OCI-LY3 (cell line): ENCODE measurements at regions not wholly inside any gene's neighbourhood (a gene's known extent, or its start where the extent isn't known, plus 50 kb on each side); places are given as distances from the start of the nearest gene placed in this dataset.

Source experiments
- H2AFZ ChIP-seq: fragments of 200-600, 300-600 bp; shearing (Covaris generic); 2 replicates; pipeline ENCODE4 v1.6.0; 2014; ENCODE audit warnings: antibody characterized with exemption, low read depth, low read length
- H3K27ac ChIP-seq: fragments of 200-600, 300-600 bp; sonication (generic); 2 replicates; pipeline ENCODE4 v1.5.1; 2014; ENCODE audit warnings: mild to moderate bottlenecking, low read length, moderate library complexity, mixed read lengths
- H3K27me3 ChIP-seq: fragments of 200-600, 300-600 bp; sonication (generic); 2 replicates; pipeline ENCODE4 v1.6.1; 2014; ENCODE audit warnings: low read depth, low read length, mixed read lengths
- H3K36me3 ChIP-seq: fragments of 200-600, 300-600 bp; sonication (generic); replicated peaks from 2 replicates; pipeline ENCODE3; 2014; ENCODE audit warnings: low read depth, low read length, mixed read lengths
- H3K4me1 ChIP-seq: fragments of 300-600, 200-600 bp; sonication (generic); 2 replicates; pipeline ENCODE4 v1.6.1; 2014; ENCODE audit warnings: low read length, mixed read lengths
- H3K4me2 ChIP-seq: fragments of 200-600, 300-600 bp; sonication (generic); 2 replicates; pipeline ENCODE4 v1.6.1; 2014; ENCODE audit warnings: low read length, mixed read lengths
- H3K4me3 ChIP-seq: fragments of 300-600, 200-600 bp; sonication (generic); 2 replicates; pipeline ENCODE4 v1.5.1; 2014; ENCODE audit warnings: antibody characterized with exemption, mild to moderate bottlenecking, low read length, moderate library complexity
- H3K79me2 ChIP-seq: fragments of 300-600, 200-600 bp; shearing (Covaris generic); 2 replicates; pipeline ENCODE4 v1.6.1; 2014; ENCODE audit warnings: mild to moderate bottlenecking, low read length, mixed read lengths
- H3K9ac ChIP-seq: fragments of 300-600, 200-600 bp; shearing (Covaris generic); 2 replicates; pipeline ENCODE4 v1.6.0; 2014; ENCODE audit warnings: mild to moderate bottlenecking, low read length, moderate library complexity
- H3K9me3 ChIP-seq: fragments of 200-600, 300-600 bp; shearing (Covaris generic); 2 replicates; pipeline ENCODE4 v1.6.1; 2014; ENCODE audit warnings: low read length, mixed read lengths; ENCODE audit not compliant: insufficient read depth
- H4K20me1 ChIP-seq: fragments of 200-600, 300-600 bp; sonication (generic); 2 replicates; pipeline ENCODE4 v1.6.1; 2016; ENCODE audit warnings: low read length, mixed read lengths; ENCODE audit not compliant: insufficient read depth
- EZH2phosphoT487 ChIP-seq: fragments of 200-600 bp; shearing (Covaris generic); IDR thresholded peaks from 2 replicates; pipeline ENCODE4 v1.6.1; 2018; ENCODE audit warnings: antibody characterized with exemption, mixed run types, low read depth
- TF ChIP-seq, protein P1 (sequence below): fragments of 200-600, 300-600 bp; sonication (generic); IDR thresholded peaks from 2 replicates; pipeline ENCODE4 v1.5.1; 2014; ENCODE audit warnings: antibody characterized with exemption, low read length, low read depth

DNA sequence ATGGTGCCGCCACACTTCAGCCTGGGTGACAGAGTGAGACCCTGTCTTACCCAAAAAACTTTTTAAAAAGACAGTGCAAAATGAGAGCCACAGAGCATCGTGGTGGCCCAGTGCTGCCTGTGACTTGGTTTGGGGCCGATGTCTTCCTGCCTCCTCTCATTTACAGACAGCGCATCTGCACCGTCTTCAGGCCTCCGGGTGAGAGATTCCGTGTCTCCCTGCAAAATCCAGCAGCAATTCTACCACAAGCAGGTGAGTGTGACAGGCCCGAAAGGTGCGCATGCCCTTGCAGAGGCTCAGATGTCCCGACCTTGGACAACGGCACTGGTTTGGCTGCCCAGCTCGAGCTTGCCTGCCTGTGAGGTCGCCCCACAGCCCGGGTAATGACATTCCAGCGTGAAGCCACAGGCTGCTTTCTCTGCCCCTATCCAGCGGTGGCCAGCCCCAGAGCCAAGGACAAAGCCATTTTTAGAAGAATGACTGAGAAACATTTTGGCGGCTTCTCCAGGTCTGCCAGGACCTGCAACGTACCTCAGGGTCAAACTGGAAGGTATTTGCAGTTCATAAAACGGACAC, 70.3 kb upstream of the RFLNA start:
- H3K9me3 ChIP-seq, result no peaks in the 10 kb centered on the region
- no peak overlapping the region for H3K9ac ChIP-seq
- H3K36me3 ChIP-seq, result no peaks in the 10 kb centered on the region
- no peak overlapping the region for H3K4me2 ChIP-seq
- H3K27me3 ChIP-seq, result peaks cover 34% of the 10 kb centered on the region
- H2AFZ ChIP-seq, result no peak overlapping the region
- no peaks in the 10 kb centered on the region for H3K4me1 ChIP-seq
- no peaks in the 10 kb centered on the region for H3K79me2 ChIP-seq
- H3K27ac ChIP-seq, result no peak overlapping the region
- no peak overlapping the region for H3K4me3 ChIP-seq
- no peaks in the 10 kb centered on the region for H4K20me1 ChIP-seq
- TF ChIP-seq EZH2phosphoT487, result no peak
- TF ChIP-seq, protein P1, sequence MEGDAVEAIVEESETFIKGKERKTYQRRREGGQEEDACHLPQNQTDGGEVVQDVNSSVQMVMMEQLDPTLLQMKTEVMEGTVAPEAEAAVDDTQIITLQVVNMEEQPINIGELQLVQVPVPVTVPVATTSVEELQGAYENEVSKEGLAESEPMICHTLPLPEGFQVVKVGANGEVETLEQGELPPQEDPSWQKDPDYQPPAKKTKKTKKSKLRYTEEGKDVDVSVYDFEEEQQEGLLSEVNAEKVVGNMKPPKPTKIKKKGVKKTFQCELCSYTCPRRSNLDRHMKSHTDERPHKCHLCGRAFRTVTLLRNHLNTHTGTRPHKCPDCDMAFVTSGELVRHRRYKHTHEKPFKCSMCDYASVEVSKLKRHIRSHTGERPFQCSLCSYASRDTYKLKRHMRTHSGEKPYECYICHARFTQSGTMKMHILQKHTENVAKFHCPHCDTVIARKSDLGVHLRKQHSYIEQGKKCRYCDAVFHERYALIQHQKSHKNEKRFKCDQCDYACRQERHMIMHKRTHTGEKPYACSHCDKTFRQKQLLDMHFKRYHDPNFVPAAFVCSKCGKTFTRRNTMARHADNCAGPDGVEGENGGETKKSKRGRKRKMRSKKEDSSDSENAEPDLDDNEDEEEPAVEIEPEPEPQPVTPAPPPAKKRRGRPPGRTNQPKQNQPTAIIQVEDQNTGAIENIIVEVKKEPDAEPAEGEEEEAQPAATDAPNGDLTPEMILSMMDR, result no peak

DNA sequence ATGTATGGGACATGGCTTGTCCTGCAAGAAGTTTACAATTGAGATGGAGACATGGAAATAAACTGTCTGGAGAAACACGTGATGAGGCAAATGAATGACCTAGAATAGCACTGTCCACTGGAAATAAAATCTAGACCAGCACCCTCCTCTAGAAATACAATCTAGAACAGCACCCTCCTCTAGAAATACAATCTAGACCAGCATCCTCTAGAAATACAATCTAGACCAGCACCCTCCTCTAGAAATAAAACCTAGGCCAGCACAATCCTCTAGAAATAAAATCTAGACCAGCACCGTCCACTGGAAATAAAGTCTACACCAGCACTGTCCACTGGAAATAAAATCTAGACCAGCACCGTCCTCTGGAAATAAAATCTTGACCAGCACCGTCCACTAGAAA, 69.2 kb upstream of the RFLNA start:
- H3K27me3 ChIP-seq, result peaks cover 39% of the 10 kb centered on the region
- H3K9me3 ChIP-seq, result no peaks in the 10 kb centered on the region

DNA sequence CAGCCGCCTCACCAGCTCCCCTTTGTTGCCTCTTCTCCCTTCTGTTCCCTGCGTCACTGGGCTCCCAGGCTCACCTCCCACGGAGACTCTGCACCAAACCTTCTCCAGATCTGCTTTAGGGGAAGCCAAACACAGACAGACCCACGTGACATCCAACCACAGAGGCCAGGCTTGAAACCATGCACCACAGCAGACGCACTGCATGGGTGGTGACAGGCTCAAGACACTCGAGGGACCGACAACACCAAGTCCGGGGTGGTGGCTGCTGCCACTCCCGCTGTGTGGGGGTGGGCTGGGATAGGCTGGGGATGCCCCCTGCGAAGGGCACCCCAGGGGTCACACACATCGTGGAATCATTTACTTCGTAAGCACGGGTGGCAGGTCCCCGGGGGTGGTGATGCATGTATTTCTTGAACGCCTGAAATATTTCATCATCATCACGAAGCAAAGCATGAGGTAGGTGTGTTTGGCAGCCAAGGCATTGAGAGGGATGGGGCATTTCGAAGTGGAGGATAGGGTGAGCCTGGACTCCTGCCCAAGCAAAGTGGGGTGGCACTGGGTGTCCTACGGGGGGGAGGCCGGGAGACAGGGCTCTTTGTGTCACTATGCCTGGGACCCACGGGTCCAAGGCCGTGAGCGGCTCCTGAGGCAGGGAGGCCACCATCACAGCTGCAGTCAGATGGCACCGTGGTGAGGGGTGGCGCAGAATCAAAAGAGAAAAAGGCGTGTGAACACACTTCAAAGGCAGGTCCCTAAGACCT, 66.8 kb upstream of the RFLNA start:
- no peak for TF ChIP-seq EZH2phosphoT487
- TF ChIP-seq, protein P1, result no peak
- Histone ChIP-seq H3K27me3 (peaks cover 35% of the 10 kb centered on the region), H3K9me3 (no peaks in the 10 kb centered on the region), H3K4me1 (no peaks in the 10 kb centered on the region), H3K36me3 (no peaks in the 10 kb centered on the region), H2AFZ (no peak overlapping the region), H3K4me3 (no peak overlapping the region), H3K79me2 (no peaks in the 10 kb centered on the region), H3K9ac (no peak overlapping the region), H3K27ac (no peak overlapping the region), H4K20me1 (no peaks in the 10 kb centered on the region), H3K4me2 (no peak overlapping the region)

More for the DNA sequence above, 69.2 kb upstream of the RFLNA start:
- H3K4me1 ChIP-seq, result no peaks in the 10 kb centered on the region
- H3K79me2 ChIP-seq, result no peaks in the 10 kb centered on the region
- no peak overlapping the region for H3K9ac ChIP-seq
- no peak overlapping the region for H2AFZ ChIP-seq
- H3K4me3 ChIP-seq, result no peak overlapping the region
- H3K27ac ChIP-seq, result no peak overlapping the region
- H3K36me3 ChIP-seq, result no peaks in the 10 kb centered on the region
- no peak overlapping the region for H3K4me2 ChIP-seq
- no peaks in the 10 kb centered on the region for H4K20me1 ChIP-seq
- TF ChIP-seq, protein P1, result no peak
- TF ChIP-seq EZH2phosphoT487, result no peak

DNA sequence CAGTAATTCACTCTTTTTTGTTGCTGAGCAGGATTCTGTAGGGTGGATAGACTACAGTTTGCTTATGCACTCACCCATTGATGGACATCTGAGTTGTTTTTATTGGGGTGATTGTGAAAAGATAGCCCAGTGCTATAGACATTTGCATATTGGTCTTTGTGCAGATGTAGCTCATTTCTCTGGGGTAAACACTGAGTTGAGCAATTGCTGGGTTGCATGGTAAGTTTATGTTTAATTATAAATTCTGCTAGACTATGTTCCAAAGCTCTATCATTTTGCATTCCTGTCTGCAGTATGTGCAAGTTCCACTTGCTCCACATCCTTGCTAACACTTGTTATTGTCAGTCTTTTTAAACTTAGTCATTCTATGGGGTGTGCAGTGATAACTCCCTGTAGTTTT, 65.4 kb upstream of the RFLNA start:
- H3K36me3 ChIP-seq, result no peaks in the 10 kb centered on the region
- H3K4me2 ChIP-seq, result no peak overlapping the region
- no peaks in the 10 kb centered on the region for H4K20me1 ChIP-seq
- H2AFZ ChIP-seq, result no peak overlapping the region
- peaks cover 38% of the 10 kb centered on the region for H3K27me3 ChIP-seq
- no peaks in the 10 kb centered on the region for H3K9me3 ChIP-seq
- TF ChIP-seq EZH2phosphoT487, result no peak
- TF ChIP-seq, protein P1, result no peak
- H3K79me2 ChIP-seq, result no peaks in the 10 kb centered on the region
- no peak overlapping the region for H3K9ac ChIP-seq
- no peak overlapping the region for H3K4me3 ChIP-seq
- no peaks in the 10 kb centered on the region for H3K4me1 ChIP-seq
- no peak overlapping the region for H3K27ac ChIP-seq
